DMS79 (cell line): ENCODE measurements at regions not wholly inside any gene's neighbourhood (a gene's known extent, or its start where the extent isn't known, plus 50 kb on each side); places are given as distances from the start of the nearest gene placed in this dataset.

ENCODE experiments used
- DNase-seq: peaks from one replicate; lab custom pipeline; 2025; lab: John Stamatoyannopoulos, UW

DNA sequence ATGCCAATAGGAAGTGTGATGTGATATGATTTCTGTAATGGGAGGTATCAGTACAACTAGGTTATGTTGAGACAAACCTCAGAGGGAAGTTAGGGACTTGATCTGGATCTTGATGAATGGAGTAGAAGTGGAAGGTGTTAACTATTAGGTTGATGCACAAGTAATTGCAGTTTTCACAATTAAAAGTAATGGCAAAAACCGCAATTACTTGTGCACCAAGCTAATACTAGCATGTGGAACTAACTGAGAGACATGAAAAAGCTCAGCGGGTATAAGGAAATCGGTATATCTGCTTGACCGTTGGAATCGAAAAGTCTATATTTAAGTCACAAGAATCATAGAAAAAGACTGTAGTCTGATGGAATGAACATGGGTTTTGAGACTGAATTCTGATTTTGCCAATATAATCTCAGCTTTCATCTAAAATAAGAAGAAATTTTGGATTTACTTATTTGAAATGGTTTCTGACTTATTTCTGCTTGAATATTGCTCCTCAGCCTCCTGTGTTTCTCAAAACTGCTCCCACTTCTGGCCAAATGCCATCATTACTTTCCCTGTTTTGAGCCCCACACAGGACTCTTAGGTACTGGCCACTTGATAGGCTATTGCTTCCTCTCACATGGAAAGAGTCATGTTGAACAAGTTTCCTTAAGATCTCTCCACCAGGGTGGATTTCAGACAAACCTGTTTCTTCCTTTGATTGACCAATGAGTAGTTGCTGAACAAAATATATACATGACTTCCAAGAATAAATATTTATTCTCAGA, 271.5 kb upstream of the COL8A1 start:
- DNase-seq, result no peak

DNA sequence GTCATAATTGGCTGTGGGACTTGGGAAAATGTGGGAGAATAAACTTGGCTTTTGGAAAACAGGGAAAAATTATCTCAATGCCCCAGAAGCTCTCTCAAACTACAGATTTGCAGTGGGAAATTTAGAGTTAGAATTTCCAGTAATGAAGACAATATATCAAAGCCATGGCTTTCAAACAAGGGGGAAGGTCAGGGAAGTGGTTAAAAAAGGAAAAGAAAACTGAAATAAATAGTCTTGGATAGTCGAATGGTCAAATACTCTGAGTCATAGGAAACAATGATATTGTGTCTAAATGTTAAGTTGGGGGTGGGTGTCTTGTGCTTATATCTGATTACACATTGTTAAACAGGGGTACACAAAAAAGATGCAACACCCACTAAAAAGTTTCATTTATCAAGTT, 272.4 kb upstream of the COL8A1 start:
- no peak for DNase-seq

DNA sequence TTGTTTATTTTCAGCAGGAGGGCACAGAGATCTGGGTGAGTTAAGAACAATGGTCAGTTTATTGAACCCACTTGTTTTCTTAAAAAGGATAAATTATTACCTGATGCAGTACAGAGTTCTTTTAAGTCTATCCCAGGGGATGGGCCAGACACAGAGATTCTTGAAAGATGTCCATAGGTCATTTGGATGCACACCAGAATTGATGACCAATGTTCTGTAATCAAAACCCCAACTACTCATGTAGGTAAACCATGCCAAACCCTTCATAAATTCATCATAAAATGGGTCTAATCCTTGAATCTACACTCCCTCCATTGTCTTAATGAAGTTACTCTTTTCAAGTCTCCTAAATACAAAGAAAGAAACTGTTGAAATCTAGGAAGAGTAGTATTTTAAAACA, 273.0 kb upstream of the COL8A1 start:
- no peak for DNase-seq

DNA sequence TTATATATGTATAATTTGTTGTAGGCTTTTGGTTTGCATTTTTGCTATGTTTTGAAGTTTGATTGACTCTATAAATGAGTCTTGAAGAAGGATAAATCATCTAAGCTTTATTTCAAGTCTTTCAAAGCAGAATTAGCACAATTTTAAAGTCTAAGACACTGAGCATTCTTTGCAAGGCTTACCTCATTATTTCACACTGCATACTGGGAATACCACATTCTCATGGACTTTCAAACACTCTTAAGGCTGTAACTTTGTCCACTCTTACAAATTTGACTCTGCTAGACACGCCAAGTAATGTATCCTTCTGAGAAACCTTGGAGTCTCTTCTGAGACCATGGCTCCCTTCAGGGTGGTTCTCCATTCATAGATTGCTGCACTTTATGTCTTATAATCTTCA, 281.3 kb upstream of the COL8A1 start:
- DNase-seq, result no peak

DNA sequence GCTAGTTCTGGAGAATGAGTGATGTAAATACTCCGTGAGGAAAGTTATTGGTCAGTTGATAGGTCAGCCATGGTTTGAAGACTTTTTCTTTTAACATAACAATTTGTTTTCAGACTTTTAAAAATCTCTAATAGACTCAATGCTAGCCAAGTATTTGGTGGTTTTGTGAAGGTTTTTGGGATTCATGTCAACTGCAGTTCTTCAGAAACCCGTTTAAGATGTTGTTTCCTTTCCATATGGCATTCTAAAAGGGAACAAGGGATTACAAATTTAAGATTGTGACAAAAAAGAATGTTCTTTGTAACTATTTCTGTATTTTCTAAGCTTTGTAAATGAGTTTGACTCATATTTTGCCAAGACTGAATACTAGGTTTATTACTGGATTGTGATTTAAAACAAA, 281.7 kb upstream of the COL8A1 start:
- no peak for DNase-seq

DNA sequence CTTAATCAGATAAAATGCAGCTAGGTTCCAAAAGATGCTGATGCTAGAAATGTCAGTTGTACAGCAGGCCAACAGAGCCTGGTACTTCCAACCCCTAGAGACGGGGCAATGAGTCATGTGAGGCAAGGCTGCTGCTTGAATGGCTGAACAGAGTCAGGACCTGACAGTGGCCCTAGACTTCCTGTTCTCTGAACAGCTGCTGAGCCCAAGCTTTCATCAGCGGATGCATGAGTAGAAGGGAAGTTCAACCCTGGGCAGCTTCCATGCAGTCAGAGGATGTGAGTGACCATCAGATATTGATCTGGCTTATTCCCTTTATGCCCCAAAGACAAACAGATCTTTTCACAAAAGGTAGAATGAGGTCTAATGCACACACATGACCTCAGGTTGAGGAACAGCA, 282.9 kb upstream of the COL8A1 start:
- no peak for DNase-seq

DNA sequence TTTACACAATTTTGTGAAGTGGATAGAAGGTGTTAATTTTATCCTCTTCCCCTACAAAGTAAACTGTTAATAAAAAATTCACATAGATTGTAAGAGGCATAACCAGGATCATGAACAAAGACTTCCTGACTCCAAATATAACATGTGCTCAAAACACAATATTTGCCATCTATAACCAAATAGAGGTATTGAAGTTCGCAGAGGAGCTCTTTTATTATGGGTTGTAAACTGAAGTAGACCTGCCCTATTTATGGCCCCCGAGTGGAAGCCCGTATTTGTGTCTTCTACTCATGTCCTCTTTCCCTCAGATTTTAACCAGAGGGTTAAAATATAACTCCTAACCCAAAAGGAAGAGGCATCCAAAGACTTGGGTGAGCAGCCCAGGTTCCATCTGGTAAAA, 285.6 kb upstream of the COL8A1 start:
- no peak for DNase-seq

DNA sequence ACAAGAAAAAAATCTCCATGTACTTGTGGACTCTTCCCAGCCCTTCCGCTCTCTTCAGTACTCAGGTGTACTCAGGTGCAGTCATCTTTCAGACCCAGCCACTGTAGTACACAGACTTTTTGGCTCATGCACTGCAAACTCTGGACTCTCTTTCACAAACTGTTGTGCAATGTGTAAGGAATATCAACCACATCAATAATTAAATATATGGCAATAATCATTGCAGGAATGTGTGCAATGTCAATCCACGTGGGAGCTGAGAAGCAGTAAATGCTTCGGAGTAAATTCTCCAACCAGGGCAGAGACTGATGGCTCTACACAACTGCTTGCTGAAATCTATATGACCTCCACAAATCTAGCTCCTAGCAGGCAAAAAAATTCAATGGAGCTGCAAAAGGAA, 287.3 kb upstream of the COL8A1 start:
- no peak for DNase-seq

DNA sequence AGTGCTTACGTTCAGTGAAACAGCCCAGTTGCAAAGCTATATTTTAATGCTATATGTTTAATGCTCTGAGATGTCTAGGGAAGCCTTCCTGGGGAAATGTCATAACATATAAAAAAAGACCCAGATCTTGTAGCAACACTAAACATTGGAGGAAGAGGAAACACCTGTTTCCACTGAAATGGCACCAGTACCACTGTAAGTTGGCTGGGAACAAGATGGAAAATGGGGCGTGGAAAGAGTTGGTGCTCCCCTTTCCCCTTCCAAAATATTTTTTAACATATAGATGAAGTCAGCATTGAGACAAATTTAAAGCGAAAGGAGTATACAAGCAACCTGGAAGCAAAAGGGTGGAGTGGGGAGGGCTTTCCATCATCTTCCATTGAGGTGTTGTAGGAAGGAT, 289.9 kb upstream of the COL8A1 start:
- no peak for DNase-seq

DNA sequence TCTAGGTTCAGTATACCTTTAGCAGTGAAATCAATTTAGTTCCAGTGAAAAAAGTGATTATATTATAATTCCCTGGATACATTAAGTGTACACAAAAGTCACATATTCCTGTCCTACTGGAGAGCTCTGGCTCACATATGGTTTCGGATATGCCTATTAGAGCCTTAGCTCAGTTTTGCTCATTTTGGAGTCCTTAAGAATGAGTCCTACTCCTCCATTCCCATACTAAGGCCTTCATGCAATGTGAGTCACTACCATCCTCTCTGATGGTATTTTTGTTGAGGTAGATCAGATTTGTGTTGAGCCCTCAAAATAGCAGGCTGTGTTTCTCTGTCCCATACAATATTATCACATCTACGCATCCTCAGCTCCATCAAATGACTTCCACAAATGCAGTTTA, 294.2 kb upstream of the COL8A1 start:
- no peak for DNase-seq

DNA sequence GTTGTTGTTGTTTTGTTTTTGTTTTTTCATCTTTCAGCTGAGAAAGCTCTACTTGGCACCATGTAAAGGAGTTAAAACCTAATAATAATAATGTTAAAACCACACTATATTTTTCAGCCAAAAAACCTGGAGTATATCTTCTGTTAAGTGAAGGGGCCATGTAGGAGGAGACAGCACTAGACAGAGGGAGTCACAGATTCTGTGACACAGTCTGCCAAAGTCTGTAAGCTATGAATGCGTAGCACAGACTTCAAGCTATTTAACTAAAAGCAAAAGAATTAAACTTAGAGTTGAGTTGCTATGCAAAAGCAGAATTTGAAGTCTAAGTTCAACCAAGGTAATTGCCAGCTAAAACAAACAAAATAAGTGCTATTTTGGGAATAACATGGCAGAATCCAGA, 296.0 kb upstream of the COL8A1 start:
- DNase-seq, result no peak

DNA sequence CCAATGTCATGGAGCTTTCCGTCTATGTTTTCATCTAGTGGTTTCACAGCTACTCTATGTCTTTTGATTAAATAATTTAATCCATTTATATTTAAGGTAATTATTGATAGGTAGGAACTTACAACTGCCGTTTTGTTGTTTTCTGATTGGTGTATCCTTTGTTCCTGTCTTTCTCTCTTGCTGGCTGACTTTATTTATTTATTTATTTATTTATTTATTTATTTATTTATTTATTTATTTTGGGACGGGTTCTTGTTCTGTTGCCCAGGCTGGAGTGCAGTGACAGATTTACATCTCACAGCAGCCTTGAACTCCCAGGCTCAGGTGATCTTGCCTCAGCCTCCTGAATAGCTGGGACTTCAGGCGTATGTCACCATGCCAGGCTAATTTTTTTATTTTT, 299.2 kb upstream of the COL8A1 start:
- no peak for DNase-seq

DNA sequence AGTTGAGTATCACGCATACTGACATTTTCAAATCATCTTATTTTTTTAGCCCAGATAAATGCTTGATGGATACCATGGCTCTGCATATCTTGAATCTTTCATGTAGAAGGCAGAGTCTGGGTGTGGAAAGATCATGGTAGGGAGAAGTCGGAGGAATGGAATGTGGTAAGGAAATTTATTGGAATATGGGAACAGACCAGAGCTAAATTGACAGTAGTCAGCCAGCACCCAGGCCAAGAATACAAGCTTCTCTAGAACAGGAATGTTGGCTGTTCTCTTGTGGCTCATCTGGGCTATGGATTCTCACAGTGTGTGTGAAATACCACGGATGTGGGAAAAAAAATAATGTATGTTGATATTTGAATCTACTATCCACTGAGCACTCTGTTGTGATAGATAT, 305.7 kb upstream of the COL8A1 start:
- DNase-seq, result no peak

DNA sequence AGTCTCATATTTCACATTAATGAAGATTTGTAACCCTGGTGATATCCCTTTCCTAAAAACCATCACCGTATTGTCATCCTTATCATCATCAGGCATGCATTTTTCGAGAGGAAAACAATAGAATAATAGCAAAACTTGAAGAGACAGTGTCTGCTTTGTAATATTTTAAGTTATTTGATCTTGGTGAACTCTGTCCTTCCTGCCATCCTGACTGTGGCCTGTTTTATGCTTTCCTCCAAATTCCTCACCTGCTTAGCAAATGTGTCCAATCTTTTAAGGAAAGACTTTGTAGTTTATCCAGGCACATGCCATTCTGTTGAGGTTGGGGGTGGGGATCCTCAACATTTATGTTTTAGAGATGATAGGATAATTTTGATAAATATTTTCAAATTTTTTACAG, 306.1 kb upstream of the COL8A1 start:
- no peak for DNase-seq

DNA sequence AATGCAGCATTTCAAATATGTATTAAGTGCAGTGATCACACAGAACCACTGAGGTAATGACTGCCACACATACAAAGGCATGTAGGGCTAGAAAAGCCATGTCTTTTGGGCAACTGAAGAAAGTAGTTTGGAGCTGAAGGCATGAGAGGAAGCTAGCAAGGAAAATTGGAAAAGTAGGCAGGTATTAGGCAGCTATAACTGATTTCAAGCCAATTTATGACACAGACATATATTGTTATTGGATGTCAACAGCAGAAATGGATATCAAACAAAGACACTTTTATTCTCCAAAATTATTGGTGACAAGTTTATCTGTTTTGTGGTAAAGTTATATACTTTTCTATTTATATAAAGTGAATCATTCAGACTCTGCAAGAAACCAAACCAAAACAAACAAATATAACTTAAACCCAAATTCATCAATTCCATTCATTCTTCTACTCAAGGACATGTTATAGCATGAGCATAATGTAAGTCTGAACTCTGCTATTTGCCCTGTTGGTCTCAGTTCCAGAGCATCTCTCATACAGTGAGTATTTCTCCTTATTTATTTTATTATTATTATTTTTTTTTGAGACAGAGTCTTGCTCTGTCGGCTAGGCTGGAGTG, 307.4 kb upstream of the COL8A1 start:
- no peak for DNase-seq

DNA sequence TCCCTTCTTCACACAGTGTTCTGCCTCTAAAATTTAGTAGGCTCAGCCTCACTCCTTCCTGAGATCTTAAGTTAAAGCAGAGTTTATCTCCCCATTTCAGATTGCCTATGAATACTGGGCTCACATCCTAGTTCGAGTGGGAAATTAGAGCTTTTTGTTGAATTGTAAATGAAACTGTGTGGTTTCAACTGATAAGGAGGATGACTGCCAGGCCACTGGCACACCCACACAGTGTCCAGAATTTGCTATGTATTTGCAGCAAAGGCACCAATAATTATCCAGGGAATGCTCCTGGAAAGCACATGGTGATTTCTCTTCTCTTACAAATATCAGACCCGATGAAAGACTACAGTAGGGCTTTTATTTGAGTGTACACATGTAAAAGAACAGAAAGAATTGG, 308.1 kb upstream of the COL8A1 start:
- no peak for DNase-seq

DNA sequence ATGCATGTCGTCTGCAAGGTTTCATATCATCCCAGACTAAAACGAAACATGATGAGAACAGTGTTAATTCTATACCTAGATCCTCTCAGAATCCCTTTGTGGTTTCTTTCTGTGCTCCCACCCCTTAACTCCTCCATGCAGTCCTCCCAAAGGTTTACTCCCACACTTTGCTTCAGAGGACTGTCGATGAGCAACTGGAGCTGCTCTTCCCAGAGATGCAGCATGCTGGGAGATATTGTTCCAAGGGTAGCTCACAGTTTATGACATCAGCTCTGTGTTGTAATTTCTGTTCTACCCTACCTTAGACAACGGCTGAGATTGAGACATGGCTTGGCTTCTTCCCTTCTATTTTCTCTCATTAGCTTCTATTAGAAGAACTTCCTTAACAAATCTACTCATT, 313.0 kb upstream of the COL8A1 start:
- no peak for DNase-seq

DNA sequence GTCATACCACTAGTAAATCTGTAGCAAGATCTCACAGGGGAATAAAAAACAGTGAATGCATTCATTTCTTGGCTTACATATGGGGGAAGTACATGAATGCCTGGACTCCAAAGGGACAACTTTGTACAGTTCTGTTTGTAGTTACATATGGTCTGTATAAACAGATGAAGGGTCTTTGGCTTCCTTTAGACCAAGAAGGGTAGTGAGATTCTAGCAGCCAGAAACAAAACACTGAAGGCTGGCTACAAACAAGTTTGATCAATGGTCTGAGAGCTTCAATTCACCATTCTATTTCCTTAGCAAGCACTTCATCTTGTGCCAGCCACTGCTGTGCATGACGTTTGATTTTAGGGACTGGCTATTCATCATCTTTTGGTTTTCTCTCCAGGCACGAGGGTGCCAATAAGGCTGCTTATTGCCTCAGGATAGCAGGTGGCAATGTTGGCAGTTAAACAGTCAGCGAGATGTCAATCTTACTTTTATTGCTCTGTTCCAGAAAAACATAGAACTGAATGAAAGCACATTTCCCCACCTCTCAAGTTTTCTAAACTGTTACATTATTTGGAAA, 313.7 kb upstream of the COL8A1 start:
- DNase-seq, result no peak

DNA sequence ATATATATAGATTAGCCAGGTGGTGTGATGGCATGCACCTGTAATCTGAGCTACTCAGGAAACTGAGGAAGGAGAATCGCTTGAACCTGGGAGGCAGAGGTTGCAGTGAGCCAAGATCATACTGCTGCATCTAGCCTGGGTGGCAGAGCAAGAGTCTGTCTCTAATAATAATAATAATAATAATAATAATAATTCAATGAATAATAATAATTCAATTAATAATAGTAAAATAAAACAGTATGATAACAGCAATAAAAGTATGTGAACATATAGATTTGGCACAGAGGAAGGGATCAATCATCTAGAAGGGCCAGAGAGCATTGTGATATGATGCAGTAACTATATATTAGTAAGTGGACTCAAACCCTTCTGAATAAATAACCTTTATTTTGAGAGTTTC, 314.5 kb upstream of the COL8A1 start:
- DNase-seq, result no peak

DNA sequence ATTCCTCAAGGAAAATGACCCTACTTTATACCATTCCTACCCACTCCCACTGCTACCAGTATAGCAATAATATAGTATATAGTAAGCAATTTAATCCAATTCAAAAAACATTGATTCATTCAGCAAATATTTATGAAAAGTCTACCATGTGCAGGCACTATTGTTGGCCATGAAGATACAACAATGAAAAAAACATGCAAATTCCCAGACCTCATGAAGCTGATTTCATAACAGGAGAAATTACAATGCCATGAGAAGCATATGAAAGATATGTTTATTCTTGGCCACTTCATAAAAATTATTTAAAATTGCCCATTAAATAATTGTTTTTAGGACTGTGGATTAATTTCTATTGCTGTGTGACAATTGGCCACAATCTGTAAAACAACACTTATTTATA, 315.8 kb upstream of the COL8A1 start:
- DNase-seq, result no peak

DNA sequence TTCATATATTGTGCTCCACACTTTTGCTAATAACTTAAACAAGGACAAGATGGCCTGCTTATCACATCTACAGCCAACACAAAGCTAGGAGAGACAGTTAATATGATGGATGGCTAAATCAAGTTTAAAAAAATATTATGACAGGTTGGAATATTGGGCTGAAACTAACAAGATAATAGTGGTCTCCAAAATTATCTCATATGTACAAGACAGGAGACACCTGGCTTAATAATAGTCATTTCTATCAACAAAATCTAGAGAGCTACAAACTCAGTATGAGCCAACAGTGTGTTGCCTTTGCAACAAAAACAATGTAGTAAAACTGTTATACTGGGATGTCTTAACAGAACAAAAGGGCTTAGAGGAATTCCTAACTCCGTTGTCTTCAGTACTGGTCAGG, 317.1 kb upstream of the COL8A1 start:
- no peak for DNase-seq

DNA sequence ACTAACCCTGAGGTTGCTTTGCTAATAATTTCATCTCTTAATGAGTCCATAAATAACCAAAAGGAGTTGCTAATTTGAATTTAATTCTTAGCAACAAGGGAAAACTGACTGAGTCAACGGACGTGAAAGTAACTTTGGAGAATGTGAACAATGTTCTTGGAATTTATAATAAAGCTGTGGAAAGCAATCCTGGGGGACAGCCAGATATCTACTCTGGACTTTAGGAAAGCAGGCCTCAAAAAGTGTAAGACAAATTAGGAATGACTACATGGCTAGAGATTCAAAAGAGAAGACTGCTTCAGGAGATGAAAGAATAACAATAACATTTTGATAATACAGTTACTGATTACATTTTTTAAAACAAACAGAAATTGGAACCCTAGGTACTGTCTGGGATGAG, 318.4 kb upstream of the COL8A1 start:
- DNase-seq, result no peak

DNA sequence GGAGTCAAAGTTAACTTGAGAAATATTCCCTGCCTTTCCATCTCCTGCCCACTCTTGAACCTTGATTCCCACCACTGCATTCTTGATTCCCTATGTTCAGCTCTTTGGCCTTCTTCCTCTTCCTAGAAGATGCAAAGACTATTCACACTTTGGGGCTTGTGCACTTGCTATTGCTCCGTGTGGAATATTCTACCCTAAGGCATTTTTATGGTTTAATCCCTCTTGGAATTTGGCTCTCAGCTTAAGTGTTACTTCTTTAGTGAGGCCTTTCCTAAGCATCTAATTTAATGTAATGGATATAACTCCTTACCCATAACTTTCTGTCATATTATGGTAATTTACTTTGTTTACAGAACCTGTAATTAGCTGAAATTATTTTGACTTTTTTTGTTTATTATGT, 318.9 kb upstream of the COL8A1 start:
- DNase-seq, result no peak

DNA sequence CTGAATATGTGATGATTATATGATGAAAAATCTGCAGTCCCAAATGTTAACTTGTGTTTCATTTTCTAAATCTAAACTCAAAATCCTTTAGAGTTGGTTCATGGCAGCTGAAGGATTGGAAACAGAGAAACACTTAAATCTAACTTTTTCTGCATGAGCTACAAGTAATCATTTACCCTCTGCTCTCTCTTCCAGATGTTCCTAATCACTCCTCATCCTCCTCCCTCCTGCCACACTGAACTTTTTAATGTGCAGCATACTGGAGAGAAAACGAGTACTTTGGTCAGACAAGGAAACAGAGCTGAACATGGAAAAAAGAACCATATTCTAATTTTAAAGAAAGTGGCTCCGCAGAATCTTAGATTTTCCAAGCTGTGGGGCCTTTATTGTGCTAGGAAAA, 321.2 kb upstream of the COL8A1 start:
- DNase-seq, result no peak
